ENCODE measurements at regions not wholly inside any gene's neighbourhood (a gene's known extent, or its start where the extent isn't known, plus 50 kb on each side); places are given as distances from the start of the nearest gene placed in this dataset.
"Not testable (repeated sequence)": the region's sequence is repeated elsewhere in the genome, so short reads cannot be mapped to it uniquely, and the experiment has no call there.

DNA sequence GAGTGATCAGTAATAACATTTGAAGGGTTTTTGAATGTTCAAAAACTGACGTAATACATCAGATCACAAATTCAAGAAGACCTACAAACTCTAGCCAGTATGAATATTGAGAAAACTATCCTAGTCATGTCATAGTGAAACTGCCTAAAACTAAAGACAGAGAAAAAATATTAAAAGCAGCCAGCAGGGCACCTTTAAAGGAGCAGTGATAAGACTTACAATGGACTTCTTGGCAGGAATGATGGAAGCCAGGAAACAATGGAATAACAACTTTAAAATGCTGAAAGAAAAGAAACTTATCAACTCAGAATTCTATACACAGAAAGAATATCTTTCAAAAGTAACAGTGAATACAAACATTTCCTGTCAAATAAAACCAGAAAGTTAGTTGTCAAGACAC lies 78.3 kb upstream of the CTBP2 start:
- ChIA-PET POLR2A (no interaction called here), CTCF (no interaction called here)
- FAIRE-seq, result peak; percentile 28
- WGBS (ENCODE audit: missing lambda C conversion rate), result 86% methylated on average over 1 of the region's 1 CpG
- Histone ChIP-seq H3K27ac (no peak overlapping the region), H3K4me1 (no peaks in the 10 kb centered on the region), H3K4me3 (no peak overlapping the region), H3K9me3 (peaks cover 32% of the 10 kb centered on the region), H3K4me2 (no peak overlapping the region)
- no peak for ATAC-seq
- no peak for TF ChIP-seq RFX5 (IDR thresholded peaks at IDR 0.05)
- TF ChIP-seq FOXS1 (CRISPR knock-in tag; IDR thresholded peaks at IDR 0.05), result peak; percentile 99
- TF ChIP-seq HEYL (CRISPR knock-in tag; IDR thresholded peaks at IDR 0.05), result no peak
- TF ChIP-seq FOSL2 (IDR thresholded peaks at IDR 0.05), result no peak
- TF ChIP-seq FOSL2 (CRISPR knock-in tag; IDR thresholded peaks at IDR 0.05), result no peak
- peak in 1 of 2 experiments; percentile 37 for DNase-seq (ENCODE audit: low read depth in 1 of 2, low spot score in 1 of 2)

DNA sequence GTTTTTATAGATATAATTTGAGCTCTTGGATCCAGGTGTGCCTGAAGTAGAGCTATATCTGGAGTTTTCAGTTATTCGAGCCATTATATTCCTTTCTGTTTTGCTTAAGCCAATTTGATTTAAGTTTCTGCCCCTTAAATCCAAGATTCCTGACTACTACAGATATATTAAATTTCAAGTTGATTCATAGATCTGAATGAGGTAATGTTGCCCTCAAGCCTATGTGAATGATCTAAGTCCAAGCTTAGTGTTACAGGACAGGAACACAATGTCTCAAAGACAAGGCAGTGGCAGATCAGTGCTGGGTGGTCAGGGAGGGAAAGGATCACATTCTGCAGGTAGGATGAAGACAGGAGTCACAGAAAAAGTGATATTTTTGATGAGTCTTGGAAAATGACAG lies 75.7 kb upstream of the CTBP2 start:
- TF ChIP-seq HDAC2 (IDR thresholded peaks at IDR 0.05), result no peak
- TF ChIP-seq TP53 (CRISPR knock-in tag; IDR thresholded peaks at IDR 0.05), result no peak
- TF ChIP-seq MAZ (IDR thresholded peaks at IDR 0.05; ENCODE audit: borderline replicate concordance, low read depth, low read length), result no peak
- no peak for TF ChIP-seq CHD2 (IDR thresholded peaks at IDR 0.05; ENCODE audit: low read length, partially characterized antibody)
- TF ChIP-seq FOXS1 (CRISPR knock-in tag; IDR thresholded peaks at IDR 0.05), result no peak
- no peak for TF ChIP-seq NPAS2 (CRISPR knock-in tag; IDR thresholded peaks at IDR 0.05; ENCODE audit: borderline replicate concordance)
- TF ChIP-seq HOXA7 (CRISPR knock-in tag; IDR thresholded peaks at IDR 0.05), result no peak
- TF ChIP-seq, protein P1, sequence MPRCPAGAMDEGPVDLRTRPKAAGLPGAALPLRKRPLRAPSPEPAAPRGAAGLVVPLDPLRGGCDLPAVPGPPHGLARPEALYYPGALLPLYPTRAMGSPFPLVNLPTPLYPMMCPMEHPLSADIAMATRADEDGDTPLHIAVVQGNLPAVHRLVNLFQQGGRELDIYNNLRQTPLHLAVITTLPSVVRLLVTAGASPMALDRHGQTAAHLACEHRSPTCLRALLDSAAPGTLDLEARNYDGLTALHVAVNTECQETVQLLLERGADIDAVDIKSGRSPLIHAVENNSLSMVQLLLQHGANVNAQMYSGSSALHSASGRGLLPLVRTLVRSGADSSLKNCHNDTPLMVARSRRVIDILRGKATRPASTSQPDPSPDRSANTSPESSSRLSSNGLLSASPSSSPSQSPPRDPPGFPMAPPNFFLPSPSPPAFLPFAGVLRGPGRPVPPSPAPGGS (IDR thresholded peaks at IDR 0.05), result no peak
- no peak for TF ChIP-seq TFCP2L1 (CRISPR knock-in tag; IDR thresholded peaks at IDR 0.05)
- TF ChIP-seq, protein P2, sequence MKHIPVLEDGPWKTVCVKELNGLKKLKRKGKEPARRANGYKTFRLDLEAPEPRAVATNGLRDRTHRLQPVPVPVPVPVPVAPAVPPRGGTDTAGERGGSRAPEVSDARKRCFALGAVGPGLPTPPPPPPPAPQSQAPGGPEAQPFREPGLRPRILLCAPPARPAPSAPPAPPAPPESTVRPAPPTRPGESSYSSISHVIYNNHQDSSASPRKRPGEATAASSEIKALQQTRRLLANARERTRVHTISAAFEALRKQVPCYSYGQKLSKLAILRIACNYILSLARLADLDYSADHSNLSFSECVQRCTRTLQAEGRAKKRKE (CRISPR knock-in tag; IDR thresholded peaks at IDR 0.05; ENCODE audit: low read depth), result no peak
- no peak for DNase-seq (ENCODE audit: low read depth in 1 of 2, low spot score in 1 of 2)
- no peak overlapping the region for H3K27ac ChIP-seq
- POLR2A ChIA-PET, result no interaction called here
- CTCF ChIA-PET, result no interaction called here
- no peak for ATAC-seq
- H3K4me2 ChIP-seq, result no peak overlapping the region
- peaks cover 23% of the 10 kb centered on the region for H3K4me1 ChIP-seq
- peaks cover 32% of the 10 kb centered on the region for H3K9me3 ChIP-seq
- WGBS (ENCODE audit: missing lambda C conversion rate), result 93% methylated on average over 1 of the region's 1 CpG
- no peak for FAIRE-seq
- no peak overlapping the region for H3K4me3 ChIP-seq

DNA sequence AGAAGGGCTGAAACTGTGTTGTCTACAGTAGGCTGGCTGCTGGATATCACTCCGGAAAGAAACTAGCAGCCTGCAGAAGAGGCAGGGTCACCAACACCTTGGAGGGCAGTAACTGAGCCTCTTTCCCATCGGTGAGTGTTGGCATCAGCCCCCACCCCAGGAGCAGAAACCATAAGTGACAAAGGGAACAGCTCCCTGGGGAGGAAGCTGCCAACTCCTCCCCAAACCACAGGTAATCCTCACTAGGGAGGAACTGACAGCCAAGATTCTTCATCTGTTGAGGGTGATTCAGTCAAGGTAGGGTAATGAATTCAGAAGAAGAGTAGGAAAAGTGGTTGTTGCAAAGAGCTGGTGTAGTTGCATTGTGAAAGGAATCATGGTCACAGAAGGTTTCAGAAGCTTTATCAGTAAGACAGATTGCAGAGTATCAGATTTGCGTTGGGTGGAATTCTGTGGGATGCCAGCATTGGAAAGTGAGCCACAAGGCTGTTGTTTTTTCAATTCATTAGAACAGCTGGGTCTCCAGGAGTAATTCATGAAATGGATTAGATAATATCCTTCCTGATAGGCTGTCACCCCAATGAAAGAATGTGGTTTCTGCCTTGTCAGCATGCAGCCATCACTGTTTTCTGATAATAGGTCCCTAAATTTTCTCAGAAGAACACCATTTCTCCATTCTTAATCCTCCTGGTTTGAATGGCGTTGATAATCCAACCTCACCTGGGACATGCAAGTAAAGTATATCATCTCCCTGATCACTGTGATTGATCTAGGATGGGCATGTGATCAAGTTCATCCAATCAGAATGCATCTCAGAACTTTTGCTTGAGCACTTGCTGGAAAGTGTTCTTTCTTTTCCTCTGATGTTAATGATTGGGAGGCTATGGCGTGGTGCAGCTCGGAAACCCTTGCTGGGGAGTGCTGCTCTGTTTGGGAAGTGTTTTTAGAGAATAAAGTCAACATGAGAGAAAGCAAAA lies 75.0 kb upstream of the CTBP2 start:
- no peak overlapping the region for H3K4me2 ChIP-seq
- no peak for ATAC-seq
- peaks cover 32% of the 10 kb centered on the region for H3K9me3 ChIP-seq
- POLR2A ChIA-PET, result no interaction called here
- no peak overlapping the region for H3K27ac ChIP-seq
- CTCF ChIA-PET, result interaction anchor here (0.9 to 1.5 kb wide), 2 partner anchors 13 to 187 kb away, joined by 3 to 4 read pairs; no protein-coding TSS in a partner anchor
- no peak for FAIRE-seq
- 75% methylated on average over 6 of the region's 6 CpGs for WGBS (ENCODE audit: missing lambda C conversion rate)
- DNase-seq (ENCODE audit: low read depth in 1 of 2, low spot score in 1 of 2), result no peak
- no peak overlapping the region for H3K4me3 ChIP-seq
- peaks cover 27% of the 10 kb centered on the region for H3K4me1 ChIP-seq
- TF ChIP-seq MAFK (IDR thresholded peaks at IDR 0.05; ENCODE audit: partially characterized antibody), result peak; percentile 75
- TF ChIP-seq ZFP36 (IDR thresholded peaks at IDR 0.05; ENCODE audit: borderline replicate concordance, partially characterized antibody), result no peak

DNA sequence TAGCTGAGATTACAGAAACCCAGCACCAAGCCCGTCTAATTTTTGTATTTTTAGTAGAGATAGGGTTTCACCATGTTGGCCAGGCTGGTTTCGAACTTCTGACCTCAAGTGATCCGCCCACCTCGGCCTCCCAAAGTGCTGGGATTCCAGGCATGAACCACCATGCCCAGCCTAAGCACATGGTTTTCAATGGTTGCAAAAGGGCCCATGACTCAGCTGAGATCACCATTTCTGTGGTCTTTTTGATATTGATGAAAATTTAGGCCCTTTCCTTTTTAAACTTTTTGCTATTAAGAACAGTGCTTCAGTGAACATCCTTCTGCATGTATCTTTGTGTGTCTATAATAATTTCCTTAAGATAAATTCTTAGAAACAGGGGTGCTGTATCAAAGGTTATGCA lies 74.2 kb upstream of the CTBP2 start:
- FAIRE-seq; ATAC-seq; POLR2A ChIA-PET; H3K4me2 ChIP-seq; DNase-seq (ENCODE audit: low read depth in 1 of 2, low spot score in 1 of 2); H3K4me3 ChIP-seq: not testable (repeated sequence)
- CTCF ChIA-PET, result interaction anchor here (1.5 kb wide), 1 partner anchor 186 kb away, joined by 4 read pairs; no protein-coding TSS in a partner anchor
- peak overlapping the region in 1 of 2 experiments; percentile 20; a peak in 1 of 6 replicates for H3K27ac ChIP-seq
- peaks cover 28% of the 10 kb centered on the region for H3K9me3 ChIP-seq
- 86% methylated on average over 4 of the region's 4 CpGs for WGBS (ENCODE audit: missing lambda C conversion rate)
- H3K4me1 ChIP-seq, result peaks cover 27% of the 10 kb centered on the region

Data from A549 (cell line).